PC-9 (cell line): ENCODE measurements at regions not wholly inside any gene's neighbourhood (a gene's known extent, or its start where the extent isn't known, plus 50 kb on each side); places are given as distances from the start of the nearest gene placed in this dataset.
"Not testable (repeated sequence)": the region's sequence is repeated elsewhere in the genome, so short reads cannot be mapped to it uniquely, and the experiment has no call there.

Experiments used
- BruUV-seq: library from RNA; stranded (reverse); fragments of 400-500 nt; replicated peaks from 2 replicates; lab custom pipeline; 2021; lab: Mats Ljungman, UMichigan
- CTCF ChIA-PET: fragments of 300-600 bp; sonication (Branson Sonifier 250); formaldehyde crosslinking; loops from one replicate; lab custom pipeline; 2022; ENCODE audit warnings: antibody characterized with exemption; lab: Charles Lee
- POLR2A ChIA-PET: fragments of 300-600 bp; sonication (Branson Sonifier 250); formaldehyde crosslinking; loops from one replicate; lab custom pipeline; 2022; ENCODE audit warnings: antibody characterized with exemption; ENCODE audit not compliant: unreplicated experiment; lab: Charles Lee
- DNase-seq, 2 experiments: peaks; one replicate each; pipeline versions ENCODE4 v3.0.0 to v3.0.0-alpha.2; 2015 to 2022; ENCODE audit warnings: mixed read lengths in 1 of 2
- H2AFZ ChIP-seq: fragments of 200-600 bp; sonication (generic); 2 replicates; pipeline ENCODE4 v1.8.1; 2017; ENCODE audit warnings: antibody characterized with exemption
- H3F3A ChIP-seq: fragments of 200-600 bp; sonication (generic); 2 replicates; pipeline ENCODE4 v1.8.1; 2017; ENCODE audit warnings: antibody characterized with exemption, mild to moderate bottlenecking, low read depth; ENCODE audit not compliant: insufficient read depth
- H3K27ac ChIP-seq: fragments of 200-600 bp; sonication (generic); 2 replicates; pipeline ENCODE4 v1.6.1; 2016; ENCODE audit warnings: mixed run types
- H3K27me3 ChIP-seq: fragments of 200-600 bp; sonication (generic); 2 replicates; pipeline ENCODE4 v1.6.1; 2016; ENCODE audit warnings: low read depth, mixed run types; ENCODE audit not compliant: insufficient read depth
- H3K36me3 ChIP-seq: fragments of 200-600 bp; sonication (generic); 2 replicates; pipeline ENCODE4 v1.6.1; 2016; ENCODE audit warnings: low read depth, mixed run types
- H3K4me1 ChIP-seq: fragments of 200-600 bp; sonication (generic); replicated peaks from 2 replicates; pipeline ENCODE4 v1.6.1; 2016; ENCODE audit warnings: mixed run types; ENCODE audit not compliant: insufficient read depth
- H3K4me2 ChIP-seq: fragments of 200-600 bp; sonication (generic); 2 replicates; pipeline ENCODE4 v1.6.1; 2017; ENCODE audit warnings: mixed run types
- H3K4me3 ChIP-seq: fragments of 200-600 bp; sonication (generic); 2 replicates; pipeline ENCODE4 v1.6.1; 2016; ENCODE audit warnings: mixed run types
- H3K79me2 ChIP-seq: fragments of 200-600 bp; sonication (generic); 2 replicates; pipeline ENCODE4 v1.6.1; 2017; ENCODE audit warnings: low read depth, mixed run types
- H3K9me2 ChIP-seq: fragments of 200-600 bp; sonication (generic); 2 replicates; pipeline ENCODE4 v1.8.1; 2017; ENCODE audit warnings: mild to moderate bottlenecking; ENCODE audit not compliant: insufficient read depth
- H3K9me3 ChIP-seq: fragments of 200-600 bp; sonication (generic); 2 replicates; pipeline ENCODE4 v1.8.1; 2016; ENCODE audit warnings: low read depth; ENCODE audit not compliant: insufficient read depth
- H4K20me1 ChIP-seq: fragments of 200-600 bp; sonication (generic); 2 replicates; pipeline ENCODE4 v1.8.1; 2017; ENCODE audit not compliant: insufficient read depth
- CTCF ChIP-seq: fragments of 200-600 bp; sonication (generic); conservative IDR thresholded peaks from 2 replicates; pipeline ENCODE4 v1.6.1; 2017; ENCODE audit warnings: mixed run types, antibody characterized with exemption, mild to moderate bottlenecking, moderate library complexity
- EZH2 ChIP-seq: fragments of 200-600 bp; sonication (generic); IDR thresholded peaks from 2 replicates; pipeline ENCODE4 v1.8.0; 2017; ENCODE audit warnings: antibody characterized with exemption, low read depth
- intact Hi-C: fragments of 100-400 bp; cut with micrococcal nuclease; formaldehyde crosslinking; loops from one replicate; pipeline ENCODE4 v1.10.0; 2022; ENCODE audit not compliant: unreplicated experiment

- Histone ChIP-seq H2AFZ (no peak overlapping the region), H3K27me3 (no peaks in the 10 kb centered on the region), H3K4me3 (no peak overlapping the region), H3K9me2 (no peaks in the 10 kb centered on the region), H3K9me3 (no peaks in the 10 kb centered on the region), H3K4me2 (no peak overlapping the region), H4K20me1 (no peaks in the 10 kb centered on the region), H3F3A (no peaks in the 10 kb centered on the region), H3K36me3 (no peaks in the 10 kb centered on the region), H3K79me2 (no peaks in the 10 kb centered on the region), H3K27ac (no peak overlapping the region), H3K4me1 (no peaks in the 10 kb centered on the region)
- CTCF ChIA-PET: interaction anchor here (0.7 kb wide), 1 partner anchor 257 kb away, joined by 5 read pairs; no protein-coding TSS in a partner anchor
- POLR2A ChIA-PET: no interaction called here
- no TSS peak for BruUV-seq
- no peak for DNase-seq
- intact Hi-C loops: no loop called here
- no peak for TF ChIP-seq CTCF
Measured at GRCh38 chr6:11931296-11932035, 80.6 kb upstream of the HIVEP1 start.

- H3K4me2 ChIP-seq, H3K79me2 ChIP-seq, H4K20me1 ChIP-seq, H3K27me3 ChIP-seq, H3K36me3 ChIP-seq, DNase-seq, H2AFZ ChIP-seq, H3K4me1 ChIP-seq, H3K9me2 ChIP-seq, BruUV-seq, intact Hi-C loops, POLR2A ChIA-PET, H3K27ac ChIP-seq, H3F3A ChIP-seq, H3K9me3 ChIP-seq, H3K4me3 ChIP-seq: not testable (repeated sequence)
- CTCF ChIA-PET: interaction anchor here (0.7 kb wide), 1 partner anchor 256 kb away, joined by 5 read pairs; no protein-coding TSS in a partner anchor
Measured at GRCh38 chr6:11930834-11931233, 81.3 kb upstream of the HIVEP1 start.

- H2AFZ ChIP-seq: no peak overlapping the region
- ChIA-PET POLR2A (interaction anchor here (0.6 kb wide), 1 partner anchor 287 kb away, joined by 3 read pairs; no protein-coding TSS in a partner anchor), CTCF (interaction anchor here (0.6 kb wide), 1 partner anchor 13 kb away, joined by 3 read pairs; no protein-coding TSS in a partner anchor)
- no peaks in the 10 kb centered on the region for H4K20me1 ChIP-seq
- no peaks in the 10 kb centered on the region for H3K79me2 ChIP-seq
- no peaks in the 10 kb centered on the region for H3F3A ChIP-seq
- H3K9me2 ChIP-seq: no peaks in the 10 kb centered on the region
- H3K9me3 ChIP-seq: no peaks in the 10 kb centered on the region
- no peak overlapping the region for H3K27ac ChIP-seq
- no peaks in the 10 kb centered on the region for H3K36me3 ChIP-seq
- no peak overlapping the region for H3K4me3 ChIP-seq
- no peaks in the 10 kb centered on the region for H3K27me3 ChIP-seq
- TF ChIP-seq CTCF (no peak), EZH2 (no peak)
- no peaks in the 10 kb centered on the region for H3K4me1 ChIP-seq
- no TSS peak for BruUV-seq
- H3K4me2 ChIP-seq: no peak overlapping the region
- no peak for DNase-seq
- intact Hi-C loops: no loop called here
Measured at GRCh38 chr6:11930240-11930639, 81.9 kb upstream of the HIVEP1 start.
